ENCODE measurements at regions not wholly inside any gene's neighbourhood (a gene's known extent, or its start where the extent isn't known, plus 50 kb on each side); places are given as distances from the start of the nearest gene placed in this dataset.

GRCh38 chr4:140211693-140212092 is 57.7 kb upstream of the MAML3 start:
- no peak for DNase-seq

GRCh38 chr4:140211161-140211560 is 57.2 kb upstream of the MAML3 start:
- no peak for DNase-seq

DNA sequence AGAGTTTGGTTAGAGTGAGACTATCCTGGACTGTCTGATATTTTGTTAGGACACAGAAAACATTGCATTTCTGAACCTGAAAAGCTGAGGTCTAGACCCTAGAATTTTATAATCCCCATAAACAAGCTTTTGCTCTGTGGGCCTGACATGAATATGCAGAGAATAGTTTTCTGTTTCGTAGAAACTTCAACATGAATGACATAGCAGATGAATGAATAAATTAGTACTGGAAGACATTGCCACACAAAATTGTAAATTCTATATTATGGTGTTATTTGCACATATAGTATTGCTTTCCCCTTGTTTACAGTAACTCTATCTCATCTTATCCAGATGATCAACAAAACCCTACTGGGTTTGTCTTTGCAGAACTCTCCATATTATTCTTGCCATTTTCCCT is 54.9 kb upstream of the MAML3 start:
- DNase-seq = no peak

All from NCI-H187 treated with DMSO at 0.1 percent for 48 hours (cell line).